ENCODE measurements at regions not wholly inside any gene's neighbourhood (a gene's known extent, or its start where the extent isn't known, plus 50 kb on each side); places are given as distances from the start of the nearest gene placed in this dataset.

GRCh38 chr5:106152569-106152968, 1518.2 kb downstream of the EFNA5 start (continued):
- TF ChIP-seq EZH2phosphoT487 (IDR thresholded peaks at IDR 0.05; ENCODE audit: borderline replicate concordance) = no peak
- TF ChIP-seq SP1 (IDR thresholded peaks at IDR 0.05; ENCODE audit: low read depth) = no peak
- TF ChIP-seq JUND (IDR thresholded peaks at IDR 0.05) = no peak
- no peak for TF ChIP-seq EGR1 (IDR thresholded peaks at IDR 0.05; ENCODE audit: low read depth)
- TF ChIP-seq EZH2 (IDR thresholded peaks at IDR 0.05) = no peak
- TF ChIP-seq CBX3 (IDR thresholded peaks at IDR 0.05; ENCODE audit: low read depth) = no peak
- no peak for TF ChIP-seq ZFX (IDR thresholded peaks at IDR 0.05)

- ChIA-PET RAD21 (ENCODE audit: low non-redundant PET in 1 of 2, low total read pairs in 2 of 2, uncharacterized antibody in 2 of 2, unreplicated experiment in 2 of 2) (no interaction called here), CTCF (no interaction called here), POLR2A (no interaction called here)
- Histone ChIP-seq H3K4me3 (replicated peaks in 1 of 2; ENCODE audit: low read depth in 1 of 2, low read length in 2 of 2) (no peak overlapping the region), H3K9me2 (ENCODE audit: insufficient read depth) (no peaks in the 10 kb centered on the region), H3K79me2 (ENCODE audit: insufficient read depth, low read length) (no peaks in the 10 kb centered on the region), H3K27me3 (ENCODE audit: insufficient read depth, low read length) (no peaks in the 10 kb centered on the region), H3K36me3 (ENCODE audit: control insufficient read depth in 1 of 2, insufficient read depth in 2 of 2, low read length in 2 of 2) (no peaks in the 10 kb centered on the region), H3K4me1 (ENCODE audit: control insufficient read depth in 1 of 2, insufficient read depth in 2 of 2, low read length in 2 of 2) (no peaks in the 10 kb centered on the region), H3K9me3 (ENCODE audit: control insufficient read depth in 1 of 2, insufficient read depth in 1 of 2, low read depth in 1 of 2, low read length in 2 of 2) (no peaks in the 10 kb centered on the region), H3K4me2 (ENCODE audit: low read length) (no peak overlapping the region), H3K27ac (ENCODE audit: low read depth, low read length) (no peak overlapping the region), H3K9ac (ENCODE audit: low read length) (no peak overlapping the region), H4K20me1 (ENCODE audit: insufficient read depth) (no peaks in the 10 kb centered on the region), H2AFZ (ENCODE audit: low read depth, low read length, poor library complexity, severe bottlenecking) (no peak overlapping the region)
- DNase-seq (ENCODE audit: low read depth, low spot score) (no peak), ATAC-seq (no peak)
- no TSS peak for BruUV-seq (replicated peaks)
- no peak for TF ChIP-seq SIN3A (IDR thresholded peaks at IDR 0.05; ENCODE audit: low read depth)
- TF ChIP-seq SP1 (IDR thresholded peaks at IDR 0.05; ENCODE audit: low read depth) = no peak
- no peak for TF ChIP-seq ELF1 (IDR thresholded peaks at IDR 0.05; ENCODE audit: borderline replicate concordance, low read depth)
- TF ChIP-seq, protein P1, sequence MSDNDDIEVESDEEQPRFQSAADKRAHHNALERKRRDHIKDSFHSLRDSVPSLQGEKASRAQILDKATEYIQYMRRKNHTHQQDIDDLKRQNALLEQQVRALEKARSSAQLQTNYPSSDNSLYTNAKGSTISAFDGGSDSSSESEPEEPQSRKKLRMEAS (IDR thresholded peaks at IDR 0.05) = no peak
- TF ChIP-seq JUND (IDR thresholded peaks at IDR 0.05) = no peak
- TF ChIP-seq, protein P2, sequence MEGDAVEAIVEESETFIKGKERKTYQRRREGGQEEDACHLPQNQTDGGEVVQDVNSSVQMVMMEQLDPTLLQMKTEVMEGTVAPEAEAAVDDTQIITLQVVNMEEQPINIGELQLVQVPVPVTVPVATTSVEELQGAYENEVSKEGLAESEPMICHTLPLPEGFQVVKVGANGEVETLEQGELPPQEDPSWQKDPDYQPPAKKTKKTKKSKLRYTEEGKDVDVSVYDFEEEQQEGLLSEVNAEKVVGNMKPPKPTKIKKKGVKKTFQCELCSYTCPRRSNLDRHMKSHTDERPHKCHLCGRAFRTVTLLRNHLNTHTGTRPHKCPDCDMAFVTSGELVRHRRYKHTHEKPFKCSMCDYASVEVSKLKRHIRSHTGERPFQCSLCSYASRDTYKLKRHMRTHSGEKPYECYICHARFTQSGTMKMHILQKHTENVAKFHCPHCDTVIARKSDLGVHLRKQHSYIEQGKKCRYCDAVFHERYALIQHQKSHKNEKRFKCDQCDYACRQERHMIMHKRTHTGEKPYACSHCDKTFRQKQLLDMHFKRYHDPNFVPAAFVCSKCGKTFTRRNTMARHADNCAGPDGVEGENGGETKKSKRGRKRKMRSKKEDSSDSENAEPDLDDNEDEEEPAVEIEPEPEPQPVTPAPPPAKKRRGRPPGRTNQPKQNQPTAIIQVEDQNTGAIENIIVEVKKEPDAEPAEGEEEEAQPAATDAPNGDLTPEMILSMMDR (IDR thresholded peaks at IDR 0.05 in 2 of 3, conservative IDR thresholded peaks at IDR 0.05 in 1 of 3; ENCODE audit: borderline replicate concordance in 1 of 3, insufficient read depth in 1 of 3, low read depth in 2 of 3, low read length in 2 of 3) = no peak
- intact Hi-C loops (cut with micrococcal nuclease) = no loop called here
These were observed 1528.6 kb downstream of the EFNA5 start for GRCh38 chr5:106142116-106142515.

Data from HCT116 (cell line).